ENCODE measurements at regions not wholly inside any gene's neighbourhood (a gene's known extent, or its start where the extent isn't known, plus 50 kb on each side); places are given as distances from the start of the nearest gene placed in this dataset.

DNA sequence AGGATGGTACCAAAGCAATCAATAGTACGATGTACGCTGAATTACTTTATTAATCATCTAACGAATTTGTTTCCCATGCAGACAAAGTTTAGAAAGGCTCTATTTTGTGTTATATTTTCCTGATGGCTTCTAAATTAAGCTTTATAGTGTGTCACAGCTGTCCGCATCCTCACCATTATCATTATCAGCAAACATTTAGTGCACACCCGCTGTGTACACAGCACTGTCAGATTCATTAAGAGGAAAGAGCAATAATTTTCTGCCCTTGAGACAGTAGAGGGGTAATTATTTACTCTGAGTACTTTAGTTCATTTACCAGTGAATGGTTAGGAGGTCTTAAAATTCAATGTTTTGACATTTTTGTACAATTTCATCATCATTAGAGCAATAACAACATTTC, 233.3 kb upstream of the PTPRZ1 start:
- TF ChIP-seq TAF1 (IDR thresholded peaks at IDR 0.05; ENCODE audit: borderline replicate concordance, insufficient read depth, low read length), result no peak
- TF ChIP-seq, protein P1, sequence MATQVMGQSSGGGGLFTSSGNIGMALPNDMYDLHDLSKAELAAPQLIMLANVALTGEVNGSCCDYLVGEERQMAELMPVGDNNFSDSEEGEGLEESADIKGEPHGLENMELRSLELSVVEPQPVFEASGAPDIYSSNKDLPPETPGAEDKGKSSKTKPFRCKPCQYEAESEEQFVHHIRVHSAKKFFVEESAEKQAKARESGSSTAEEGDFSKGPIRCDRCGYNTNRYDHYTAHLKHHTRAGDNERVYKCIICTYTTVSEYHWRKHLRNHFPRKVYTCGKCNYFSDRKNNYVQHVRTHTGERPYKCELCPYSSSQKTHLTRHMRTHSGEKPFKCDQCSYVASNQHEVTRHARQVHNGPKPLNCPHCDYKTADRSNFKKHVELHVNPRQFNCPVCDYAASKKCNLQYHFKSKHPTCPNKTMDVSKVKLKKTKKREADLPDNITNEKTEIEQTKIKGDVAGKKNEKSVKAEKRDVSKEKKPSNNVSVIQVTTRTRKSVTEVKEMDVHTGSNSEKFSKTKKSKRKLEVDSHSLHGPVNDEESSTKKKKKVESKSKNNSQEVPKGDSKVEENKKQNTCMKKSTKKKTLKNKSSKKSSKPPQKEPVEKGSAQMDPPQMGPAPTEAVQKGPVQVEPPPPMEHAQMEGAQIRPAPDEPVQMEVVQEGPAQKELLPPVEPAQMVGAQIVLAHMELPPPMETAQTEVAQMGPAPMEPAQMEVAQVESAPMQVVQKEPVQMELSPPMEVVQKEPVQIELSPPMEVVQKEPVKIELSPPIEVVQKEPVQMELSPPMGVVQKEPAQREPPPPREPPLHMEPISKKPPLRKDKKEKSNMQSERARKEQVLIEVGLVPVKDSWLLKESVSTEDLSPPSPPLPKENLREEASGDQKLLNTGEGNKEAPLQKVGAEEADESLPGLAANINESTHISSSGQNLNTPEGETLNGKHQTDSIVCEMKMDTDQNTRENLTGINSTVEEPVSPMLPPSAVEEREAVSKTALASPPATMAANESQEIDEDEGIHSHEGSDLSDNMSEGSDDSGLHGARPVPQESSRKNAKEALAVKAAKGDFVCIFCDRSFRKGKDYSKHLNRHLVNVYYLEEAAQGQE (IDR thresholded peaks at IDR 0.05; ENCODE audit: insufficient read depth in 1 of 2, low read depth in 2 of 2, low read length in 2 of 2), result no peak

GRCh38 chr7:121638286-121638685, 234.7 kb upstream of the PTPRZ1 start:
- no peak for TF ChIP-seq FOXP2 (optimal IDR thresholded peaks at IDR 0.05; ENCODE audit: borderline replicate concordance, extremely low read depth, extremely low read length, insufficient read depth)

DNA sequence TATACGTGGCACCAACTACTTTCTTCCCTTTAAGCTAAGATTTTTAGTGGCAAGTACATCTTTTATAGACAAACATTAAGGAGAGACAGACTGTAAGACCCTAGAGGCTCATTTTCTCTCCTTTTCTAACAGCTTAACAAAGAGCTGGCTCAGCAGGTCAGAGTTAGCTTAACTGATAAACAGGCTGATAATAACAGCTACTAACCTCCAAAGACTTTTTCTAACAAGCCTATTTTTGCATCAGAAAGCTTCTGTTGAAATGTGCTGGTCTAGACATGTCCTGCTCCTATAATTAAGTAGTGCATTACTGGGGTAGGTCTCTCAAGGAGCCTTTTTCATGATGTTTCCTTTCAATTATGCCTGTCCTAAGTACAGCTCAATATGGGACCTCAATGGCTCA, 238.2 kb upstream of the FAM3C start:
- no peak for TF ChIP-seq TAF1 (IDR thresholded peaks at IDR 0.05; ENCODE audit: borderline replicate concordance, insufficient read depth, low read length)
- no peak for TF ChIP-seq SIN3A (IDR thresholded peaks at IDR 0.05; ENCODE audit: borderline replicate concordance, insufficient read depth, low read length)
- no peak for TF ChIP-seq POLR2AphosphoS5 (IDR thresholded peaks at IDR 0.05; ENCODE audit: low read depth, low read length)
- TF ChIP-seq, protein P1 (IDR thresholded peaks at IDR 0.05; ENCODE audit: insufficient read depth in 1 of 2, low read depth in 2 of 2, low read length in 2 of 2), result no peak
- TF ChIP-seq FOXP2 (optimal IDR thresholded peaks at IDR 0.05; ENCODE audit: borderline replicate concordance, extremely low read depth, extremely low read length, insufficient read depth), result no peak

DNA sequence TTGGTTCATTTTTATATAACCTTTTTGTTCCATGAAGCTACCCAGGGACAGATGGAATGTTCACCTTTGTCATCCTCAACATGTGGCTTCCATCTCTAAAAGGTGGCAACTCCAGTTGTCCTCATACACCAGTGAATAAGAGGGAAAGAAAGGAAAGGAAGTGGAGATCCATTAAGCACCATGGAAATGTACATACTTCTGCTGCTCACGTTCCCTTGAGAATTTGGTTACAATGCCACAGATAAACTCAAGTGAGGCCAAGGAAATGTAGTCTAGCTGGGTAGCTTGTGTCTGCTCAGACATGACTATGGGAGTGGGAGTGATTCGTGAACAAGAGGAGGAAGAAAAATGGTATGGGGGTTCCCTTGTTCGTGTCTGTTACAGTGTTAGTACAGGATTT, 237.1 kb upstream of the FAM3C start:
- no peak for TF ChIP-seq TAF1 (IDR thresholded peaks at IDR 0.05; ENCODE audit: borderline replicate concordance, insufficient read depth, low read length)
- no peak for TF ChIP-seq SIN3A (IDR thresholded peaks at IDR 0.05; ENCODE audit: borderline replicate concordance, insufficient read depth, low read length)
- no peak for TF ChIP-seq FOXP2 (optimal IDR thresholded peaks at IDR 0.05; ENCODE audit: borderline replicate concordance, extremely low read depth, extremely low read length, insufficient read depth)
- TF ChIP-seq, protein P1 (IDR thresholded peaks at IDR 0.05; ENCODE audit: insufficient read depth in 1 of 2, low read depth in 2 of 2, low read length in 2 of 2), result no peak
- TF ChIP-seq POLR2AphosphoS5 (IDR thresholded peaks at IDR 0.05; ENCODE audit: low read depth, low read length), result no peak

DNA sequence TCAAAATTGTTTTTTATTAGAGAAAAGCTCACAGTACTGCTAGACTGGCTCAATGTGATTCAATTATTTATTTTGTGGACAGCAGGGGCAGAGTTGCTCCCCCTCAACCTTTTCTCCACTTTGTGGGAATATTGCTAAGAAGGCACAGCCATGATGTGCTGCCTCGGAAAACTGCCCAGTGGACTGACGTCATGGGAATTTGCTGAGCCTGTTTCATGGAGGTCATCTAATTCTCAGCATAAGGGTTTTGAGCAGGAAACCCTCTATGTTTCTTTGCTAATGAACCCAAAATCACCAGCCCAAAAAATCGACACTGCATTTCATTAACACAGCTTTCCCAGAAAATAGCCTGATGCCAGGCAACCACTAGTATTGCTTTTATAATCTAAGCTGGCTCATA, 228.8 kb upstream of the FAM3C start:
- TF ChIP-seq POLR2AphosphoS5 (IDR thresholded peaks at IDR 0.05; ENCODE audit: low read depth, low read length) (no peak), FOXP2 (optimal IDR thresholded peaks at IDR 0.05; ENCODE audit: borderline replicate concordance, extremely low read depth, extremely low read length, insufficient read depth) (no peak), SIN3A (IDR thresholded peaks at IDR 0.05; ENCODE audit: borderline replicate concordance, insufficient read depth, low read length) (no peak)

- no peak for TF ChIP-seq SIN3A (IDR thresholded peaks at IDR 0.05; ENCODE audit: borderline replicate concordance, insufficient read depth, low read length)
Observed at GRCh38 chr7:121623130-121623872, 227.2 kb upstream of the FAM3C start.

DNA sequence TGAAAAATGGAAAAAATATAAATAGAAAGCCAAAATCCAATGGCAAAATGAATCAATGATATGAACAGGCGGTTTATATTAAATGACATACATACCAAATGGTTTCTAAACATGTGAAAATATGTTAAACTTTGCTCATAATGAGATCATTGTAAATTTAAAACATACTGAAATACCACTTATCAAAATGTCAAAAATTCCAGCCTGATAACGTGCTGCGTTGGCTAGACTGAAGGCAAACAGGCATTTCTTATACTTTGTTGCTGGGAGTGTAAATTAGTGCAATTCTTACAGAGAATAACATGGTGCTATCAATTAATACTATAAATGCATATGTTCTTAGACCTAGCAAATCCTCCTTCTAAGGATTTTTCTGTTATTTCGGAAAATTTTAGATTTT, 225.8 kb upstream of the FAM3C start:
- TF ChIP-seq SIN3A (IDR thresholded peaks at IDR 0.05; ENCODE audit: borderline replicate concordance, insufficient read depth, low read length) (no peak), TAF1 (IDR thresholded peaks at IDR 0.05; ENCODE audit: borderline replicate concordance, insufficient read depth, low read length) (no peak), POLR2AphosphoS5 (IDR thresholded peaks at IDR 0.05; ENCODE audit: low read depth, low read length) (no peak)
- TF ChIP-seq, protein P1 (IDR thresholded peaks at IDR 0.05; ENCODE audit: insufficient read depth in 1 of 2, low read depth in 2 of 2, low read length in 2 of 2), result no peak
